OCI-LY1 (cell line): ENCODE measurements at regions not wholly inside any gene's neighbourhood (a gene's known extent, or its start where the extent isn't known, plus 50 kb on each side); places are given as distances from the start of the nearest gene placed in this dataset.

Experiments
- H2AFZ ChIP-seq: fragments of 200-600 bp; sonication (generic), shearing (Covaris generic); 2 replicates; pipeline ENCODE4 v1.6.0; 2014; ENCODE audit warnings: antibody characterized with exemption, mild to moderate bottlenecking, low read length
- H3F3A ChIP-seq: fragments of 200-600 bp; sonication (generic), shearing (Covaris generic); 2 replicates; pipeline ENCODE4 v1.6.0; 2014; ENCODE audit warnings: mild to moderate bottlenecking, antibody characterized with exemption, low read length, moderate library complexity; ENCODE audit not compliant: insufficient read depth
- H3K27ac ChIP-seq: fragments of 200-600 bp; sonication (generic); 2 replicates; pipeline ENCODE4 v1.5.1; 2014; ENCODE audit warnings: low read length, mixed run types, mild to moderate bottlenecking, low read depth; ENCODE audit not compliant: poor library complexity, severe bottlenecking
- H3K27me3 ChIP-seq: fragments of 200-600 bp; sonication (generic); 2 replicates; pipeline ENCODE4 v1.6.0; 2014; ENCODE audit warnings: antibody characterized with exemption, mild to moderate bottlenecking, low read length, moderate library complexity; ENCODE audit not compliant: insufficient read depth
- H3K36me3 ChIP-seq: fragments of 200-600 bp; sonication (generic); 2 replicates; pipeline ENCODE4 v1.6.1; 2014; ENCODE audit warnings: mild to moderate bottlenecking, antibody characterized with exemption, low read length, moderate library complexity, mixed read lengths; ENCODE audit not compliant: insufficient read depth
- H3K4me1 ChIP-seq: fragments of 200-600 bp; sonication (generic); 2 replicates; pipeline ENCODE4 v1.5.1; 2014; ENCODE audit warnings: mild to moderate bottlenecking, low read length, moderate library complexity; ENCODE audit not compliant: insufficient read depth, severe bottlenecking
- H3K4me2 ChIP-seq: fragments of 200-600 bp; sonication (generic), shearing (Covaris generic); 2 replicates; pipeline ENCODE4 v1.6.1; 2014; ENCODE audit warnings: low read length
- H3K4me3 ChIP-seq: fragments of 200-600 bp; sonication (generic); 2 replicates; pipeline ENCODE4 v1.5.1; 2014; ENCODE audit warnings: low read length, low read depth, mild to moderate bottlenecking, mixed read lengths; ENCODE audit not compliant: poor library complexity, severe bottlenecking
- H3K79me2 ChIP-seq: fragments of 200-600 bp; shearing (Covaris generic); 2 replicates; pipeline ENCODE4 v1.6.1; 2016; ENCODE audit warnings: mixed run types, low read length, mixed read lengths; ENCODE audit not compliant: insufficient read depth
- H3K9ac ChIP-seq: fragments of 200-600 bp; sonication (generic), shearing (Covaris generic); 2 replicates; pipeline ENCODE4 v1.6.1; 2014; ENCODE audit warnings: mild to moderate bottlenecking, low read length, mixed read lengths
- H3K9me2 ChIP-seq: fragments of 200-600 bp; sonication (generic), shearing (Covaris generic); 2 replicates; pipeline ENCODE4 v1.6.1; 2014; ENCODE audit warnings: low read depth, mild to moderate bottlenecking, low read length, mixed read lengths
- H3K9me3 ChIP-seq: fragments of 200-600 bp; shearing (Covaris generic); 2 replicates; pipeline ENCODE4 v1.6.1; 2014; ENCODE audit warnings: low read length, mixed read lengths
- H4K20me1 ChIP-seq: fragments of 200-600 bp; sonication (generic), shearing (Covaris generic); 2 replicates; pipeline ENCODE4 v1.6.0; 2016; ENCODE audit warnings: mild to moderate bottlenecking, low read length; ENCODE audit not compliant: insufficient read depth
- CTCF ChIP-seq: fragments of 200-600 bp; sonication (generic), shearing (Covaris generic); IDR thresholded peaks from 2 replicates; pipeline ENCODE4 v1.5.1; 2017; ENCODE audit warnings: mild to moderate bottlenecking, antibody characterized with exemption, low read length, moderate library complexity, mixed read lengths
- EZH2 ChIP-seq: fragments of 200-600 bp; sonication (generic), shearing (Covaris generic); IDR thresholded peaks from 2 replicates; pipeline ENCODE4 v1.8.0; 2017; ENCODE audit warnings: borderline replicate concordance, mixed run types, mild to moderate bottlenecking, antibody characterized with exemption, low read length, moderate library complexity, mixed read lengths

- no peaks in the 10 kb centered on the region for H4K20me1 ChIP-seq
- H3K9me2 ChIP-seq = no peaks in the 10 kb centered on the region
- H3K79me2 ChIP-seq = no peaks in the 10 kb centered on the region
- no peaks in the 10 kb centered on the region for H3K9me3 ChIP-seq
- H3K9ac ChIP-seq = no peak overlapping the region
- H3K36me3 ChIP-seq = no peaks in the 10 kb centered on the region
- H3K27ac ChIP-seq = no peak overlapping the region
- H3F3A ChIP-seq = no peaks in the 10 kb centered on the region
- no peak overlapping the region for H2AFZ ChIP-seq
- TF ChIP-seq CTCF = no peak
- TF ChIP-seq EZH2 = no peak
- no peaks in the 10 kb centered on the region for H3K4me1 ChIP-seq
- H3K4me2 ChIP-seq = no peak overlapping the region
- H3K4me3 ChIP-seq = no peak overlapping the region
- H3K27me3 ChIP-seq = no peaks in the 10 kb centered on the region
Measured at GRCh38 chr2:142484111-142484510, 353.3 kb upstream of the LRP1B start.

GRCh38 chr2:142483653-142484052, 352.8 kb upstream of the LRP1B start:
- H3K36me3 ChIP-seq = no peaks in the 10 kb centered on the region
- H3K4me2 ChIP-seq = no peak overlapping the region
- no peaks in the 10 kb centered on the region for H3K4me1 ChIP-seq
- no peaks in the 10 kb centered on the region for H3K9me3 ChIP-seq
- H4K20me1 ChIP-seq = no peaks in the 10 kb centered on the region
- no peak overlapping the region for H3K9ac ChIP-seq
- no peaks in the 10 kb centered on the region for H3F3A ChIP-seq
- no peak overlapping the region for H3K27ac ChIP-seq
- H2AFZ ChIP-seq = no peak overlapping the region
- TF ChIP-seq CTCF (no peak), EZH2 (no peak)
- H3K79me2 ChIP-seq = no peaks in the 10 kb centered on the region
- H3K4me3 ChIP-seq = no peak overlapping the region
- no peaks in the 10 kb centered on the region for H3K9me2 ChIP-seq
- no peaks in the 10 kb centered on the region for H3K27me3 ChIP-seq

- H3K4me2 ChIP-seq = no peak overlapping the region
- no peak for TF ChIP-seq EZH2
- TF ChIP-seq CTCF = no peak
Measured at GRCh38 chr2:142478206-142478605, 347.4 kb upstream of the LRP1B start.

More at GRCh38 chr2:142478206-142478605, 347.4 kb upstream of the LRP1B start:
- Histone ChIP-seq H3K4me3 (no peak overlapping the region), H3K9ac (no peak overlapping the region), H2AFZ (no peak overlapping the region), H4K20me1 (no peaks in the 10 kb centered on the region), H3K9me3 (no peaks in the 10 kb centered on the region), H3K27me3 (no peaks in the 10 kb centered on the region), H3K4me1 (no peaks in the 10 kb centered on the region), H3K36me3 (no peaks in the 10 kb centered on the region), H3K9me2 (no peaks in the 10 kb centered on the region), H3F3A (no peaks in the 10 kb centered on the region), H3K27ac (no peak overlapping the region), H3K79me2 (no peaks in the 10 kb centered on the region)
